ENCODE measurements at regions not wholly inside any gene's neighbourhood (a gene's known extent, or its start where the extent isn't known, plus 50 kb on each side); places are given as distances from the start of the nearest gene placed in this dataset.

- no peaks in the 10 kb centered on the region for H3K4me1 ChIP-seq
- 78 to 88% (median 84%) methylated on average over 12 of the region's 12 CpGs for WGBS, 5 donors
Measured at GRCh38 chr2:545228-545627, 132.0 kb downstream of the TMEM18 start.

DNA sequence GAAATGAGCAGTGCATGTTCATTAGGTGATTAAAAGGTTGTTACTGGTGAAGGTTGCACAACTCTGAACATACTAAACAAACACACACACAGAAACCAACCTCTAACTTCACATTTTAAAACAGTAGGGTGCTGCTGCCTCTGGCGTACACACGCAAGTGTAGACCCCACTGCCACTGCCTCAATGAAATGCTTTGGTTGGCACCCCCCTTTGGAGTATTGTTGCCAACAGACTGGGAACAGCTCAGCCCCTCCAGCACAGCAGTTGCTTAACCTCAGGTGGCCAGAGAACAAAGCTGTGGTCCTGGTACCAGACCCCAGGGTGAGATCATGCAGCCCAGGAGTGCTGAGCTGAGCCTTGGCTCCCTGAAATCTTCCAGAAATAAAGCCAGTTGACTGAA, 138.6 kb downstream of the TMEM18 start:
- H3K4me1 ChIP-seq, result no peaks in the 10 kb centered on the region
- TF ChIP-seq, protein P1, sequence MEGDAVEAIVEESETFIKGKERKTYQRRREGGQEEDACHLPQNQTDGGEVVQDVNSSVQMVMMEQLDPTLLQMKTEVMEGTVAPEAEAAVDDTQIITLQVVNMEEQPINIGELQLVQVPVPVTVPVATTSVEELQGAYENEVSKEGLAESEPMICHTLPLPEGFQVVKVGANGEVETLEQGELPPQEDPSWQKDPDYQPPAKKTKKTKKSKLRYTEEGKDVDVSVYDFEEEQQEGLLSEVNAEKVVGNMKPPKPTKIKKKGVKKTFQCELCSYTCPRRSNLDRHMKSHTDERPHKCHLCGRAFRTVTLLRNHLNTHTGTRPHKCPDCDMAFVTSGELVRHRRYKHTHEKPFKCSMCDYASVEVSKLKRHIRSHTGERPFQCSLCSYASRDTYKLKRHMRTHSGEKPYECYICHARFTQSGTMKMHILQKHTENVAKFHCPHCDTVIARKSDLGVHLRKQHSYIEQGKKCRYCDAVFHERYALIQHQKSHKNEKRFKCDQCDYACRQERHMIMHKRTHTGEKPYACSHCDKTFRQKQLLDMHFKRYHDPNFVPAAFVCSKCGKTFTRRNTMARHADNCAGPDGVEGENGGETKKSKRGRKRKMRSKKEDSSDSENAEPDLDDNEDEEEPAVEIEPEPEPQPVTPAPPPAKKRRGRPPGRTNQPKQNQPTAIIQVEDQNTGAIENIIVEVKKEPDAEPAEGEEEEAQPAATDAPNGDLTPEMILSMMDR (IDR thresholded peaks at IDR 0.05 in 8 of 11, conservative IDR thresholded peaks at IDR 0.05 in 3 of 11), result no peak
- no peak for TF ChIP-seq POLR2AphosphoS5 (IDR thresholded peaks at IDR 0.05)
- TF ChIP-seq POLR2A (IDR thresholded peaks at IDR 0.05), result no peak
- no peaks in the 10 kb centered on the region for H3K36me3 ChIP-seq
- DNase-seq, result no peak
- 86 to 100% (median 94%) methylated on average over 2 of the region's 2 CpGs for WGBS, 5 donors
- intact Hi-C loops (cut with DNase I; ENCODE audit: low total_unique reads), result no loop called here
- H3K27ac ChIP-seq, result no peak overlapping the region
- H3K9me3 ChIP-seq, result peaks cover 0 to 24% (median 13%) of the 10 kb centered on the region in 8 donors
- H3K4me3 ChIP-seq, result no peak overlapping the region
- no peaks in the 10 kb centered on the region for H3K27me3 ChIP-seq (replicated peaks in 1 of 7)

More at GRCh38 chr2:545228-545627, 132.0 kb downstream of the TMEM18 start:
- H3K36me3 ChIP-seq, result no peaks in the 10 kb centered on the region
- H3K27me3 ChIP-seq (replicated peaks in 1 of 7), result peaks cover 0 to 9% (median 0%) of the 10 kb centered on the region in 7 donors
- DNase-seq, result no peak
- no peak overlapping the region for H3K4me3 ChIP-seq
- TF ChIP-seq POLR2A (IDR thresholded peaks at IDR 0.05), result no peak
- no peak for TF ChIP-seq POLR2AphosphoS5 (IDR thresholded peaks at IDR 0.05)
- TF ChIP-seq, protein P1 (IDR thresholded peaks at IDR 0.05 in 8 of 11, conservative IDR thresholded peaks at IDR 0.05 in 3 of 11), result no peak
- peaks cover 0 to 6% (median 0%) of the 10 kb centered on the region in 8 donors for H3K9me3 ChIP-seq
- no peak overlapping the region for H3K27ac ChIP-seq
- intact Hi-C loops (cut with DNase I; ENCODE audit: low total_unique reads), result no loop called here

- peaks cover 0 to 52% (median 39%) of the 10 kb centered on the region in 8 donors for H3K9me3 ChIP-seq
- no peak overlapping the region for H3K27ac ChIP-seq
- no peak overlapping the region for H3K4me3 ChIP-seq
- no peaks in the 10 kb centered on the region for H3K4me1 ChIP-seq
- DNase-seq, result no peak
- no peaks in the 10 kb centered on the region for H3K36me3 ChIP-seq
- no peaks in the 10 kb centered on the region for H3K27me3 ChIP-seq (replicated peaks in 1 of 7)
- TF ChIP-seq POLR2AphosphoS5 (IDR thresholded peaks at IDR 0.05), result no peak
- TF ChIP-seq POLR2A (IDR thresholded peaks at IDR 0.05), result no peak
- TF ChIP-seq, protein P1 (IDR thresholded peaks at IDR 0.05 in 8 of 11, conservative IDR thresholded peaks at IDR 0.05 in 3 of 11), result no peak
- intact Hi-C loops (cut with DNase I; ENCODE audit: low total_unique reads), result no loop called here
- 60 to 99% (median 76%) methylated on average over 3 of the region's 3 CpGs for WGBS, 5 donors
Measured at GRCh38 chr2:535222-535621, 142.0 kb downstream of the TMEM18 start.

GRCh38 chr2:529852-530251, 147.4 kb downstream of the TMEM18 start:
- DNase-seq, result no peak
- H3K27me3 ChIP-seq (replicated peaks in 1 of 7), result peaks cover 0 to 7% (median 0%) of the 10 kb centered on the region in 7 donors
- 75 to 84% (median 82%) methylated on average over 2 of the region's 2 CpGs for WGBS, 5 donors
- TF ChIP-seq POLR2A (IDR thresholded peaks at IDR 0.05), result no peak
- TF ChIP-seq, protein P1 (IDR thresholded peaks at IDR 0.05 in 8 of 11, conservative IDR thresholded peaks at IDR 0.05 in 3 of 11), result no peak
- TF ChIP-seq POLR2AphosphoS5 (IDR thresholded peaks at IDR 0.05), result no peak
- H3K36me3 ChIP-seq, result no peaks in the 10 kb centered on the region
- H3K9me3 ChIP-seq, result peaks cover 0 to 49% (median 38%) of the 10 kb centered on the region in 8 donors
- no peak overlapping the region for H3K4me3 ChIP-seq
- H3K27ac ChIP-seq, result no peak overlapping the region
- no peaks in the 10 kb centered on the region for H3K4me1 ChIP-seq
- intact Hi-C loops (cut with DNase I; ENCODE audit: low total_unique reads), result no loop called here

Data from spleen (tissue), 11 donors.